DMS 273 (cell line): ENCODE measurements at regions not wholly inside any gene's neighbourhood (a gene's known extent, or its start where the extent isn't known, plus 50 kb on each side); places are given as distances from the start of the nearest gene placed in this dataset.

Experiments used
- DNase-seq: peaks from one replicate; lab custom pipeline; 2025; ENCODE audit not compliant: unreplicated experiment; lab: John Stamatoyannopoulos, UW

GRCh38 chr6:139927742-139928305 is 553.4 kb upstream of the CITED2 start:
- DNase-seq: peak; percentile 18

- peak; percentile 47 for DNase-seq
Measured at GRCh38 chr6:139927236-139927635, 552.8 kb upstream of the CITED2 start.

GRCh38 chr6:139926711-139927110 is 552.3 kb upstream of the CITED2 start:
- no peak for DNase-seq

- DNase-seq: peak; percentile 90
Measured at GRCh38 chr6:139925894-139926641, 551.6 kb upstream of the CITED2 start.

GRCh38 chr6:139923964-139924475 is 549.6 kb upstream of the CITED2 start:
- no peak for DNase-seq

- no peak for DNase-seq
Measured at GRCh38 chr6:139922236-139922635, 547.8 kb upstream of the CITED2 start.

GRCh38 chr6:139920776-139921100 is 546.3 kb upstream of the CITED2 start:
- no peak for DNase-seq

GRCh38 chr6:139920027-139920775 is 545.8 kb upstream of the CITED2 start:
- no peak for DNase-seq

- no peak for DNase-seq
Measured at GRCh38 chr6:139919107-139920026, 544.9 kb upstream of the CITED2 start.

GRCh38 chr6:139917951-139918630 is 543.6 kb upstream of the CITED2 start:
- peak; percentile 60 for DNase-seq

- DNase-seq: no peak
Measured at GRCh38 chr6:139914910-139915309, 540.5 kb upstream of the CITED2 start.

- DNase-seq: no peak
Measured at GRCh38 chr6:139912735-139913400, 538.4 kb upstream of the CITED2 start.

GRCh38 chr6:139909992-139910391 is 535.5 kb upstream of the CITED2 start:
- no peak for DNase-seq

GRCh38 chr6:139905404-139906052 is 531.1 kb upstream of the CITED2 start:
- peak; percentile 91 for DNase-seq

GRCh38 chr6:139904568-139904967 is 530.1 kb upstream of the CITED2 start:
- DNase-seq: peak; percentile 27

- DNase-seq: no peak
Measured at GRCh38 chr6:139904158-139904533, 529.7 kb upstream of the CITED2 start.

- no peak for DNase-seq
Measured at GRCh38 chr6:139903411-139904157, 529.1 kb upstream of the CITED2 start.

GRCh38 chr6:139895205-139895793 is 520.9 kb upstream of the CITED2 start:
- no peak for DNase-seq
